HCEC 1CT (cell line): ENCODE measurements at regions not wholly inside any gene's neighbourhood (a gene's known extent, or its start where the extent isn't known, plus 50 kb on each side); places are given as distances from the start of the nearest gene placed in this dataset.
A peak's percentile ranks its signal among the peaks of the same experiment; 100 is the strongest.
"Not testable (repeated sequence)": the region's sequence is repeated elsewhere in the genome, so short reads cannot be mapped to it uniquely, and the experiment has no call there.

Experiments used
- DNase-seq: peaks from one replicate; pipeline ENCODE4 v3.0.0-alpha.2; 2017

- not testable (repeated sequence) for DNase-seq
Observed at GRCh38 chrX:46151332-46151731, 393.9 kb downstream of the ZNF674 start.

DNA sequence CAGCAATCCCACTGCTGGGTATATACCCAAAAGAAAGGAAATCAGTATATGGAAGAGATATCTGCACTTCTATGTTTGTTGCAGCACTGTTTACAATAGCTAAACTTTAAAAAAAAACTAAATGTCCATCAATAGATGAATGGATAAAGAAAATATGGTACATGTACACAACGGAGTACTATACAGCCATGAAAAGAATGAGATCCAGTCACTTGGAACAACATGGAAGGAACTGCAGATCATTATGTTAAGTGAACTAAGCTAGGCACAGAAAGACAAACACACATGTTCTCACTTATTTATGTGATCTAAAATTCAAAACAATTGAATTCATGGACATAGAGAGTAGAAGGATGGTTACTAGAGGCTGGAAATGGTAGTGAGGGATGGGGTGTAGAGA lies 400.7 kb downstream of the ZNF674 start:
- no peak for DNase-seq

DNA sequence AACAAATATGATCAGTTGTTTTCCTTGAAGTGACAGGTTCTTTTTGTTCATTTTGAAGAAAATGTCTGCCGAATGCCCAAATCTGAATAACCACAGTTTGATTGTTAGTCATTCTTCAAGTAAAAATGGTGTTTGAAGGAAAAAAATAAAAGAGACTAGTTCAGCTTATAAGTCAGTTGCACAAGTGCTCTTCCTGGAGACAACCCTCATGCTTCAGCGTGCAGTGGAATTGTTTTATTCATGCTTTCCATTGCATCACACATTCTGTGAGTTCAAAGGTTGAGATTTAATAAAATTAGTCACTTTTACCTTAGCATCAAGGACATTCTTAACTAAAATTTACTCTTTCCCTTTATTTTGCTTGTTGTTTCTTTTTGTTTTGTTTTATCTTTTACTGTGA lies 404.9 kb downstream of the ZNF674 start:
- peak; percentile 13 for DNase-seq

- no peak for DNase-seq
Observed at GRCh38 chrX:46130247-46130646, 415.0 kb downstream of the ZNF674 start.

- DNase-seq = no peak
Observed at GRCh38 chrX:46125111-46125510, 420.1 kb downstream of the ZNF674 start.

GRCh38 chrX:46117234-46117633 lies 428.0 kb downstream of the ZNF674 start:
- DNase-seq = no peak

DNA sequence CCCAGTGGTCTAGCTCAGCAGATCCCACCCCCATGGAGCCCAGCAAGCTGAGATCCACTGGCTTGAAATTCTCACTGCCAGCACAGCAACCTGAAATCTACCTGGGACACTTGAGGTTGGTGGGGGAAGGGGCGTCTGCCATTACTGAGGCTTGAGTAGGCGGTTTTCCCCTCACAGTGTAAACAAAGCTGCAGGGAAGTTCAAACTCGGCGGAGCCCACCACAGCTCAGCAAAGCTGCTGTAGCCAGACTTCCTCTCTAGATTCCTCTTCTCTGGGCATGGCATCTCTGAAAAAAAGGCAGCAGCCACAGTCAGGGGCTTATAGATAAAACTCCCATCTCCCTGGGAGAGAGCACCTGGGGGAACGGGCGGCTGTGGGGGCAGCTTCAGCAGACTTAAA lies 457.9 kb downstream of the ZNF674 start:
- DNase-seq = not testable (repeated sequence)

DNA sequence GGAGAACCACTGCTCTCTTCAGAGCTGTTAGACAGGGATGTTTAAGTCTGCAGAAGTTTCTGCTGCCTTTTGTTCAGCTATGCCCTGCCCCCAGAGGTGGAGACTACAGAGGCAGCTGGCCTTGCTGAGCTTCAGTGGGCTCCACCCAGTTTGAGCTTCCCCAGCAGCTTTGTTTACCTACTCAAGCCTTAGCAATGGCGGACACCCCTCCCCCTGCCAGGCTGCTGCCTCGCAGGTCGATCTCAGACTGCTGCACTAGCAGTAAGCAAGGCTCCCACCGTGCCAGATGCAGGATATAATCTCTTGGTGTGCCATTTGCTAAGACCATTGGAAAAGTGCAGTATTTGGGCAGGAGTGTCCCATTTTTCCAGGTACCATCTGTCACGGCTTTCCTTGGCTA lies 465.1 kb downstream of the ZNF674 start:
- not testable (repeated sequence) for DNase-seq

DNA sequence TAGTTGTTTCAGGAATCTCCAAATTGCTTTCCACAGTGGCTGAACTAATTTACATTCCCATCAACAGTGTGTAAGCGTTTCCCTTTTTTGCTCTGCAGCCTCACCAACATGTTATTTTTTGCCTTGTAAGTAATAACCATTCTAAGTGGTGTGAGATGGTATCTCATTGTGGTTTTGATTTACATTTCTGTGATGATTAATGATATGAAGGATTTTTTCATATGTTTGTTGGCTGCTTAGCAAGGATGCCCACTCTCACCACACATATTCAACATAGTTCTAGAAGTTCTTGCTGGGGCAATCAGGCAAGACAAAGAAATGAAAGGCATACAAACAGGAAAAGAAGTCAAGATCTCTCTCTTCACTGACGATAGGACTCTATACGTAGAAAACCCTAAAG lies 472.4 kb downstream of the ZNF674 start:
- DNase-seq = no peak

DNA sequence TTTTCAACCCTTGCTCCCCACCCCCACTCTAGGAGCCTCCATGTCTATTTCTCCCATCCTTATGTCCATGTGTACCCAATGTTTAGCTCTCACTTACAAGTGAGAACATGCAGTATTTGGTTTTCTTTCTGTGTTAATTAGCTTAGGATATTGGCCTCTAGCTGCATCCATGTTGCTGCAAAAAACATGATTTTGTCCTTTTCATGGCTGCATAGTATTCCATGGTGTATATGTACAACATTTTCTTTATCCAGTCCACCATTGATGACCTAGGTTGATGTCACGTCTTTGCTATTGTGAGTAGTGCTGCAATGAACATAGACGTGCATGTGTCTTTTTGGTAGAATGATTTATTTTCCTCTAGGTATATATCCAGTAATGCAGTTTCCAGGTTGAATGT lies 472.8 kb downstream of the ZNF674 start:
- DNase-seq = no peak

DNA sequence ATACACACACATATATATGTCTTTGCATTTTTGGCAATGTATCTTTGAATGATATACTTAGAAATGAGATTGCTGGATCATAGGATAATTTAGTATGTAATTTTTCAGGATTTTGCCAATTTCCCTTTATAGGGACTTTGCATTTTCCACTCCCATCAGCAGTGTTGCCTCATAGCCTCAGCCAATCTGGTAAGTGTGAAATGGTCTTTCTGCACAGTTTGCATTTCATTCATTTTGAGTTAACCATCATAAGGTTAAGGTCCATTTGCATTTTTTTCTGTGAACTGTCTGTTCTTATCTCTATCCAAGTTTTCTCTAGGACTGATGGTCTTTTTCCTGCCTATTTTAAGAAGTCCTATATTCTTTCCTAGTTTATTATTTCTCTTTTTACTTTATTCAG lies 474.8 kb downstream of the ZNF674 start:
- no peak for DNase-seq

DNA sequence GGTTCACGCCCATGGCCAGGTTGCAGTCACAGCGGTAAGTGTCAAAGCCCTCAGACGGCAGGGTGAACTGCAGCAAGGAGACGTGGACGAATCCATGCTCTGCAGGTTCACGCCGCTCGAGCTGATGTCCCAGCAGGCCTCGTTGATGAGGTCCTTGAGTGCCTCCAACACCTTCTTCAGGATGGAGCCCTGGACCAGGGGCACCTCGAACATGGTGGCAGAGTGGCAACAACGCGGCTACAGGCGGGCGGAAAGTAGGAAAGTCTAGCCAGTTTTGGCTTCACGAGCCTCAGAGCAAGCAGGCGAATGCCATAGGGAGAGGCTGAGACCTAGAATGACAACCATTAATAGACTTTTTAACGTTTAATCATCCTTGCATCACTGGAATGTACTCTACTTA lies 485.9 kb downstream of the ZNF674 start:
- DNase-seq = no peak

DNA sequence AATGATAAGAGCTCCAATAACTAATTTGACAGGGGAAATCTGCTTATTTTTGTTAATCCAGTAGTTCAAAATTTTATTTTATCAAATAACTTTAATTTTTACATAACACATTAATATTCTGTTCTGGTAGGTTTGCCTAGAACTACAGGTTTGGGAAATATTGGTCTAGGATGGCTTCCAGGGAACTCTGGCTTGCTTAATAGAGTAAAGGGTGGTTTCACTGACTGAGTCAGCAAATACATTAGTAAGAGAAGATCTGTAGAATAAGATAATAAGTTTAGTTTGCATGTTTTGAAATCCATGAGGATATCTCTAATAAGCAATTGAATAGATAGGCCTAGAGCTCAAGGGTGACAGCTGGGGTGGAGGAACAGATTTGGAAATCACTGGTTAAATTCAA lies 500.7 kb downstream of the ZNF674 start:
- DNase-seq = no peak

DNA sequence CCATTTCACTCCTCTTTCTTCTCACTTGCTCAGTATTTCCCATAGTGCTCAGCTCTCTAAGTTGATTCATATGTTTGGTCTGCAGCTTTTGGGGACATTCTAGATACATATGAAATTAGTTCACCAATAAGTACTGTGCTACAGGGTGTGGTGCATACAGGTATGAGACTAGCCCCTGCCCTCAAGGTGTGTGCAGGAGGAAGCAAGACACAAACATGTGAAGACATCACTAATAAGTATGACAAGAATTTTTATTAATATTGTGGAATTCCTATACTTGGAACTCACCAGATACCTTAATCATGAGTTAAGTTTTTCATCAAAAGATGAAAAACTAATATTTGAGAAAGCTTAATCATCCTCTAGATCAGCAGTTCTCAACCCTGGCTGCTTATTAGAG lies 505.2 kb downstream of the ZNF674 start:
- DNase-seq = no peak

GRCh38 chrX:46039526-46039925 lies 505.7 kb downstream of the ZNF674 start:
- DNase-seq = no peak

DNA sequence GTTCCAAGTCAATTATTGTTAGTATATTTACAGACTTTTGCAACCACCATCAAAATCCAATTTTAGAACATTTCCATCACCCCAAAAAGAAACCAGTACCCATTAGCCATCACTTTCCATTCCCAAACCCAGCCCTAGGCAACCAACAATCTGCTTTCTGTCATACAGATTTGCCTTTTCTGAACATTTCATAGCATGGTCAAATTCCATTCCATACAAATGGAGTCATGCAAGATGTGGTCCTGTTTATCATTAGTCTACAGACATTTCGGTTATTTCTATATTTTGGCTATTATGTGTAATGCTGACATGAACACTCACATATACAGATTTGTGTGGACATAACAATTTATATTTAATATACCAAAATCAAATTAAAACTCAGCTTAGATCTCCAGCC lies 508.7 kb downstream of the ZNF674 start:
- DNase-seq = no peak

- DNase-seq = no peak
Observed at GRCh38 chrX:46034868-46035267, 510.4 kb downstream of the ZNF674 start.

DNA sequence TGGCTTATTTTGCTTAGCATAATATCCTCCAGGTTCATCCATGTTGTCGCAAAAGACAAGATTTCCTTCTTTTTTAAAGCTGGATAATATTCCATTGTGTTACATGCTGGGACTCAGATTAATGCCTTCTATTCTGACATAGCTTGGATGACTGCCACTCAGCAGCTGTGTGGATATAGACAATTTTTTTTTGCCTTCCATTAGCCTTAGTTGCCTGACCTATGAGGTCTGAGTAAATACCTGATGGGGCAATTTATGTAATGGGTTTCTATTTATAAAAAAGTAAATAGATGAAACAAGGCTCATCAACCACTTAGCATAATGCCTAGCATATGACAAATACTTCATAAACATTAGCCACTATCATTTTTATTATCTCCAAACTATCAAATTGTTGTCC lies 515.4 kb downstream of the ZNF674 start:
- DNase-seq = no peak

DNA sequence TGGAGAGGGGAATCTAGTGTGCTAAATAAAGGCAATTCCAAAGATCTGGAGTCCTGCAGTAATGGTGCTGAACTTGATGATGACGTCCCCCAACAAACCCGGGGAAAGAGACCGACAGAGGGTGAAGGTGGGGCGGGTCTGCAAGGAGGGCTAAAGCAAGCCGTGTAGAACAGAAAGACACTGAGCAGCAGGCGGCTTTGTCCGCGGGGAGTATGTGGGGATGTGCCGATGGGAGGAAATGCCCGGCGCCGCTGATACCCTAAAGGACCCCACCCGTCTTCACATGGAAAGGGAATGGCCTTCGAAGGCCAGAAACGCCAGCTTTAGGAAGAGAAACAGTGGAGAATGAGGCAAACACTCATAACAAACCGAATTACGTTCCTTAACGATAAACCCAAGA lies 528.9 kb downstream of the ZNF674 start:
- DNase-seq = no peak

- DNase-seq = no peak
Observed at GRCh38 chrX:46015653-46016052, 529.6 kb downstream of the ZNF674 start.

- DNase-seq = no peak
Observed at GRCh38 chrX:45992402-45993123, 552.7 kb downstream of the ZNF674 start.

- DNase-seq = no peak
Observed at GRCh38 chrX:45986971-45987370, 558.2 kb downstream of the ZNF674 start.

GRCh38 chrX:45986081-45986480 lies 559.1 kb downstream of the ZNF674 start:
- DNase-seq = no peak

DNA sequence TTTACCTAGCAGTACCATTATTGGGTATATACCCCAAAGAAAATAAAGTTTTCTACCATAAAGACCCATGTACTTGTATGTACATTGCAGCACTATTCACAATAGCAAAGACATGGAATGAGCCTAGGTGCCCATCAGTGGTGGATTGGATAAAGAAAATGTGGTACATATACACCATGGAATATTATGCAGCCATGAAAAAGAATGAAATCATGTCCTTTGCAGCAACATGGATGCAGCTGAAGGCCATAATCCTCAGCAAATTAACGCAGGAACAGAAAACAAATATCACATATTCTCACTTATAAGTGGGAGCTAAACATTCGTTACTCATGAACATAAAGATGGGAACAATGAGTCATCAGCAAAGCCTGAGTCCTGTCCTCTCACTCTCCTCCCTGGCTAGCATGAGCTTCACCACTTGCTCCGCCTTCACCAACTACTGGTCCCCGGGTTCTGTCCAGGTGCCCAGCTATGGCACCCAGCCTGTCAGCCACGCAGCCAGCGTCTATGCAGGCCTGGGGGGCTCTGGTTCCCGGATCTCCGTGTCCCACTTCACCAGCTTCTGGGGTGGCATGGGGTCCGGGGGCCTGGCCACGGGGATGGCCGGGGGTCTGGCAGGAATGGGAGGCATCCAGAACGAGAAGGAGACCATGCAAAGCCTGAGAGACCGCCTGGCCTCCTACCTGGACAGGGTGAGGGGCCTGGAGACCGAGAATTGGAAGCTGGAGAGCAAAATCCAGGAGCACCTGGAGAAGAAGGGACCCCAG lies 562.1 kb downstream of the ZNF674 start:
- DNase-seq = not testable (repeated sequence)

DNA sequence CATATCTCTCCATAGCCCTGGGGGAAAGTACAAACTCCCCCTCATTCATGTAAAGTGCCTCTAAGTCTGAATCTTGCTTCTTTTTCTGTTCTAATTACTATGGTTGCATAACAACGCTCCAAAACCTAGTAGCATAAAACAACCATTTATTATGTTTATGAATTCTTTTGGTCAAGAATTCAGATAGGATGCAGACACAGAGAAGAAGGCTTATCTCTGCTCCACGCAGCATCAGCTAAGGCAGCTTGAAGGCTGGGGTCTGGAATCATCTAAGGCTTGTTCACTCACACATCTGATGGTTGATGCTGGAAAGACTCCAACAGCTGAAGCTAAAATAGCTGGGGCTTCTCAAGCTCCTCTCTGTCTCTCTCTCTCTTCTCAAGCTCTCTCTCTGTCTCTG lies 564.5 kb downstream of the ZNF674 start:
- DNase-seq = no peak
